Stimulated activated naive CD8-positive, alpha-beta T cell treated with anti-CD3 and anti-CD28 coated beads, Interleukin-15, Interleukin-2, amounts not matched to agents 100 U/mL and 50 U/mL, for 24 hours (primary cell): ENCODE measurements at regions not wholly inside any gene's neighbourhood (a gene's known extent, or its start where the extent isn't known, plus 50 kb on each side); places are given as distances from the start of the nearest gene placed in this dataset.

Experiments used
- ATAC-seq: fragments of 150-1000 bp; cut with Tn5 transposase; one replicate; pipeline ENCODE4 v1.10.0; 2021
- DNase-seq: peaks from one replicate; pipeline ENCODE4 v3.0.0; 2021

- ATAC-seq (no peak), DNase-seq (no peak)
Measured at GRCh38 chr20:22652681-22653588, 68.6 kb upstream of the FOXA2 start.

GRCh38 chr20:22653658-22654642 lies 69.6 kb upstream of the FOXA2 start:
- DNase-seq (no peak), ATAC-seq (no peak)

- no peak for ATAC-seq
- DNase-seq = no peak
Measured at GRCh38 chr20:22663528-22664025, 79.2 kb upstream of the FOXA2 start.

GRCh38 chr20:22667198-22667597 lies 82.8 kb upstream of the FOXA2 start:
- ATAC-seq (no peak), DNase-seq (no peak)

- ATAC-seq (no peak), DNase-seq (no peak)
Measured at GRCh38 chr20:22672191-22672590, 87.8 kb upstream of the FOXA2 start.

- ATAC-seq (no peak), DNase-seq (no peak)
Measured at GRCh38 chr20:22673467-22673866, 89.1 kb upstream of the FOXA2 start.

- ATAC-seq = no peak
- DNase-seq = no peak
Measured at GRCh38 chr20:22675341-22675740, 91.0 kb upstream of the FOXA2 start.

- DNase-seq = no peak
- ATAC-seq = no peak
Measured at GRCh38 chr20:22678678-22679077, 94.3 kb upstream of the FOXA2 start.

GRCh38 chr20:22679197-22679596 lies 94.8 kb upstream of the FOXA2 start:
- DNase-seq (no peak), ATAC-seq (no peak)

GRCh38 chr20:22680031-22680740 lies 95.8 kb upstream of the FOXA2 start:
- no peak for DNase-seq
- no peak for ATAC-seq

- ATAC-seq = no peak
- no peak for DNase-seq
Measured at GRCh38 chr20:22681591-22682248, 97.3 kb upstream of the FOXA2 start.

- DNase-seq = no peak
- ATAC-seq = no peak
Measured at GRCh38 chr20:22682381-22682780, 98.0 kb upstream of the FOXA2 start.

- DNase-seq (peak; percentile 34), ATAC-seq (peak; percentile 55)
Measured at GRCh38 chr20:22684072-22684762, 99.8 kb upstream of the FOXA2 start.

- ATAC-seq (no peak), DNase-seq (no peak)
Measured at GRCh38 chr20:22684763-22685443, 100.5 kb upstream of the FOXA2 start.

GRCh38 chr20:22686097-22686496 lies 101.7 kb upstream of the FOXA2 start:
- DNase-seq = no peak

GRCh38 chr20:22687676-22688349 lies 103.4 kb upstream of the FOXA2 start:
- DNase-seq (no peak), ATAC-seq (no peak)

More at GRCh38 chr20:22686097-22686496, 101.7 kb upstream of the FOXA2 start:
- no peak for ATAC-seq

- ATAC-seq (no peak), DNase-seq (no peak)
Measured at GRCh38 chr20:22688485-22688884, 104.1 kb upstream of the FOXA2 start.

- DNase-seq (no peak), ATAC-seq (no peak)
Measured at GRCh38 chr20:22689266-22689665, 104.9 kb upstream of the FOXA2 start.

GRCh38 chr20:22690000-22690399 lies 105.6 kb upstream of the FOXA2 start:
- DNase-seq = no peak
- ATAC-seq = no peak
